ENCODE measurements at regions not wholly inside any gene's neighbourhood (a gene's known extent, or its start where the extent isn't known, plus 50 kb on each side); places are given as distances from the start of the nearest gene placed in this dataset.

- FAIRE-seq (no peak), DNase-seq (ENCODE audit: insufficient read length, low spot score) (no peak)
- TF ChIP-seq POLR2A (IDR thresholded peaks at IDR 0.05; ENCODE audit: low read depth, low read length), result no peak
- no peak for TF ChIP-seq POU2F2 (IDR thresholded peaks at IDR 0.05; ENCODE audit: low read depth, low read length)
- no peak for TF ChIP-seq PAX5 (IDR thresholded peaks at IDR 0.05; ENCODE audit: insufficient read depth, low read length, severe bottlenecking)
- no peak for TF ChIP-seq TAF1 (IDR thresholded peaks at IDR 0.05; ENCODE audit: low read depth, low read length)
- TF ChIP-seq SPI1 (IDR thresholded peaks at IDR 0.05; ENCODE audit: low read depth, low read length), result no peak
- no peak for TF ChIP-seq POLR2AphosphoS5 (IDR thresholded peaks at IDR 0.05; ENCODE audit: low read depth, low read length)
Measured at GRCh38 chr6:26300828-26301227, 64.2 kb upstream of the BTN3A2 start.

- DNase-seq (ENCODE audit: insufficient read length, low spot score) (no peak), FAIRE-seq (no peak)
- TF ChIP-seq POLR2A (IDR thresholded peaks at IDR 0.05; ENCODE audit: low read depth, low read length), result no peak
- TF ChIP-seq PAX5 (IDR thresholded peaks at IDR 0.05; ENCODE audit: insufficient read depth, low read length, severe bottlenecking), result no peak
- TF ChIP-seq POLR2AphosphoS5 (IDR thresholded peaks at IDR 0.05; ENCODE audit: low read depth, low read length), result no peak
Measured at GRCh38 chr6:26301638-26302037, 63.4 kb upstream of the BTN3A2 start.

DNA sequence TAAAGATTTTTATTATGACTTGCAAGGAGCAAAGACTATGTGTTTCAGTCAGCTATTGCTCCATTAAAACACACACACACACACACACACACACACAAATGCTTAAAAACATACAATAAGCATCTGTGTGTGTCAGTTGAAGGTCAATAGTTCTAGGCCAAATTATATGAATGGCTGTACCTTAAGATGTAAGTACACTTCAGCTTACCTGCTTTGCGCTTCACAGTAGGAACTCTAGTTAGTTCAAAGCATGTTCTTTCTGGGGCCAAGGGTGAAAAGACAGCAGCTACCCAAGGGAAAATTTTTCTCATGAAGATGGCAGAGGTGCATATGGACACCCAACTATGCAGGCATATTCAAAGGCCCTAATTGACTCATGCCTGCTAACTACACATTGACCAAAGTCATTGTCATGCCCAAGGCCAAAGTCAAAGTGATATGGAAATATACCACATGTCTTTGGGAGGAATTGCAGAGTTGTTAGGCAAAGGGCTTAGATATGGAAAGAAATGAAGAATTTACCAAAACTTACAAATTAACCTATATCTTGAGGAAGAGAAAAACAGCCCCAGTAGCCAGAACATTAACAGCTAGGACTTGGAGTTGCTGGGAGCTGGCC lies 61.9 kb upstream of the BTN3A2 start:
- TF ChIP-seq PAX5 (IDR thresholded peaks at IDR 0.05; ENCODE audit: insufficient read depth, low read length, severe bottlenecking) (no peak), POLR2A (IDR thresholded peaks at IDR 0.05; ENCODE audit: low read depth, low read length) (no peak), POLR2AphosphoS5 (IDR thresholded peaks at IDR 0.05; ENCODE audit: low read depth, low read length) (no peak), POU2F2 (IDR thresholded peaks at IDR 0.05; ENCODE audit: low read depth, low read length) (no peak), SPI1 (IDR thresholded peaks at IDR 0.05; ENCODE audit: low read depth, low read length) (no peak), TAF1 (IDR thresholded peaks at IDR 0.05; ENCODE audit: low read depth, low read length) (no peak)
- no peak for DNase-seq (ENCODE audit: insufficient read length, low spot score)
- no peak for FAIRE-seq

GRCh38 chr6:26304213-26304796 lies 60.7 kb upstream of the BTN3A2 start:
- DNase-seq (ENCODE audit: insufficient read length, low spot score), result no peak
- no peak for TF ChIP-seq TAF1 (IDR thresholded peaks at IDR 0.05; ENCODE audit: low read depth, low read length)
- no peak for TF ChIP-seq SPI1 (IDR thresholded peaks at IDR 0.05; ENCODE audit: low read depth, low read length)
- TF ChIP-seq POU2F2 (IDR thresholded peaks at IDR 0.05; ENCODE audit: low read depth, low read length), result no peak
- no peak for TF ChIP-seq POLR2A (IDR thresholded peaks at IDR 0.05; ENCODE audit: low read depth, low read length)
- TF ChIP-seq POLR2AphosphoS5 (IDR thresholded peaks at IDR 0.05; ENCODE audit: low read depth, low read length), result no peak
- TF ChIP-seq PAX5 (IDR thresholded peaks at IDR 0.05; ENCODE audit: insufficient read depth, low read length, severe bottlenecking), result no peak
- no peak for FAIRE-seq

DNA sequence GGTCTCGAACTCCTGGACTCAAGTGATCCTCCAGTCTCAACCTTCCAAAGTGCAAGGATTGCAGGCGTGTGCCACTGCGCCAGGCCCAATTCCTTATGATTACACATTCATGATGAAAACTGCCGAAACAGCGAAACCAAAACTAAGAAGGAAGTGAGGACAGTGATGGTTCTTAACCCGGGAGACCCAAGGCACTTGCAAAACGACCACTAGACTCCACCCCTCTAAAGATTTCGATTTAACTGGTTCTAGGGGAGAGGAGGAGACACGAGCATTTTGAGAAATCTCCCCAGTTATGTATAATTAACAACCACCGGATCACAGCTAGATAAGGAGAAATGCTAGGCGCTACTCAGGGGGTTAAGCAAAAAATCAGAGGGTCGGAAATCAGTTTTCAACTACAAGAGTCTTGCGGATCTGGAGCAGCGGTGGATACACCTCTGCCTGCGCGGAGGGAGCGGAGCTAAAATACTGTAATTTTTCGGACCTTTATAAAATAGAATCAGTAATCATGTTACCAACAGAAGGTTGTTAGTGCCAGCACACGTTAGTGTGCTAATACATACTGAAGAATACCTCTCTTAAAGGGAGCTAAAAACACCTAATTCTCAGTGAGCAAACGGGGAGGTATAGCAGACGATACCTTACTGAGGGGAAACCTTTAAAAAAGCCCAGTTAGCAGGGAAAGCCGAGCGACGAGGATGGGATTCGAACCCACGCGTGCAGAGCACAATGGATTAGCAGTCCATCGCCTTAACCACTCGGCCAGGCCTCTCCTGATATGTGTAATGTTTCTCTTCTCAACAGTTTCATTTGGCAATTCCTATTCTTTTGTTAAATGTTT lies 60.0 kb upstream of the BTN3A2 start:
- FAIRE-seq (peak; percentile 51), DNase-seq (ENCODE audit: insufficient read length, low spot score) (no peak)
- TF ChIP-seq POLR2A (IDR thresholded peaks at IDR 0.05; ENCODE audit: low read depth, low read length) (no peak), SPI1 (IDR thresholded peaks at IDR 0.05; ENCODE audit: low read depth, low read length) (peak; percentile 39; the same call in 1 of the 2 replicates)

GRCh38 chr6:26305641-26305969 lies 59.4 kb upstream of the BTN3A2 start:
- FAIRE-seq, result no peak
- TF ChIP-seq POLR2AphosphoS5 (IDR thresholded peaks at IDR 0.05; ENCODE audit: low read depth, low read length) (no peak), POLR2A (IDR thresholded peaks at IDR 0.05; ENCODE audit: low read depth, low read length) (no peak), SPI1 (IDR thresholded peaks at IDR 0.05; ENCODE audit: low read depth, low read length) (no peak), POU2F2 (IDR thresholded peaks at IDR 0.05; ENCODE audit: low read depth, low read length) (no peak), TAF1 (IDR thresholded peaks at IDR 0.05; ENCODE audit: low read depth, low read length) (no peak), PAX5 (IDR thresholded peaks at IDR 0.05; ENCODE audit: insufficient read depth, low read length, severe bottlenecking) (no peak)
- no peak for DNase-seq (ENCODE audit: insufficient read length, low spot score)

DNA sequence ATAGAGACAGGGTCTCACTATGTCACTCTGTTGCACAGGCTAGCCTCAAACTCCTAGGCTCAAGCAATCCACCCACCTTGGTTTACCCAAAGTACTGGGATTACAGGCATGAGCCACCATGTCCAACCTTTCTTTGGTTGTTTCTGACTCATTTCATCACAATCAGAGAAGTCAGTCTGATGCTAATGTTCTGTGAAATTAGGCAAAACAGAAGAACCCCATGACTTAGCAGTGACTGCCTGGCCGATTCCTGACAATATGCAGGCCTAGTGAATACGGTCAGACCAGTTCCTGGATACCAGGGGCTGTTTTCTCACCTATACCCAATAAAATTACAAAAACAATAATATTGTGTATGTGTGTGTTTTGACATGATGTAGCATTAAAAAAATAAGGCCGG lies 58.8 kb upstream of the BTN3A2 start:
- FAIRE-seq (peak; percentile 20), DNase-seq (ENCODE audit: insufficient read length, low spot score) (no peak)
- TF ChIP-seq POU2F2 (IDR thresholded peaks at IDR 0.05; ENCODE audit: low read depth, low read length) (no peak), POLR2AphosphoS5 (IDR thresholded peaks at IDR 0.05; ENCODE audit: low read depth, low read length) (no peak), SPI1 (IDR thresholded peaks at IDR 0.05; ENCODE audit: low read depth, low read length) (no peak), PAX5 (IDR thresholded peaks at IDR 0.05; ENCODE audit: insufficient read depth, low read length, severe bottlenecking) (no peak), TAF1 (IDR thresholded peaks at IDR 0.05; ENCODE audit: low read depth, low read length) (no peak), POLR2A (IDR thresholded peaks at IDR 0.05; ENCODE audit: low read depth, low read length) (no peak)

DNA sequence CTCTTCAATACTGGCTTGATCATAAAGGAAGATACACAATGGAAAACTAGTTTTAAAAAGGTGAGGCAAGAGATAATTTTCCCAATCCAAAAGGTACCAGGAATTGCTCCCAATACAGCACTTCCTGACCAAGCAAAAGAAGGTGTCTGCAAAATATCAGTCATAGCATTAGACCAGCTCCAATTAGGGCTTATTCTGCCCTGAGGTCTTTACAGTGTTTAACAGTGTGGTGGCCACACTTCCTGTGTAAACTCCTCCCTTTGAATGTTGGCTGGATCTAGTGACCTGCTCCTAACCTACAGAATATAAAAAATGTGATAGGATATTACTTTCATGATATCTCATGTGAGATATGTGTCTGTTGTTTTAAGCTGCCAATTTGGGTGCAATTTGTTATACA lies 57.1 kb upstream of the BTN3A2 start:
- TF ChIP-seq SPI1 (IDR thresholded peaks at IDR 0.05; ENCODE audit: low read depth, low read length), result no peak
- no peak for TF ChIP-seq POU2F2 (IDR thresholded peaks at IDR 0.05; ENCODE audit: low read depth, low read length)
- no peak for TF ChIP-seq PAX5 (IDR thresholded peaks at IDR 0.05; ENCODE audit: insufficient read depth, low read length, severe bottlenecking)
- TF ChIP-seq POLR2AphosphoS5 (IDR thresholded peaks at IDR 0.05; ENCODE audit: low read depth, low read length), result no peak
- no peak for TF ChIP-seq POLR2A (IDR thresholded peaks at IDR 0.05; ENCODE audit: low read depth, low read length)
- TF ChIP-seq TAF1 (IDR thresholded peaks at IDR 0.05; ENCODE audit: low read depth, low read length), result no peak
- FAIRE-seq, result no peak
- DNase-seq (ENCODE audit: insufficient read length, low spot score), result no peak

DNA sequence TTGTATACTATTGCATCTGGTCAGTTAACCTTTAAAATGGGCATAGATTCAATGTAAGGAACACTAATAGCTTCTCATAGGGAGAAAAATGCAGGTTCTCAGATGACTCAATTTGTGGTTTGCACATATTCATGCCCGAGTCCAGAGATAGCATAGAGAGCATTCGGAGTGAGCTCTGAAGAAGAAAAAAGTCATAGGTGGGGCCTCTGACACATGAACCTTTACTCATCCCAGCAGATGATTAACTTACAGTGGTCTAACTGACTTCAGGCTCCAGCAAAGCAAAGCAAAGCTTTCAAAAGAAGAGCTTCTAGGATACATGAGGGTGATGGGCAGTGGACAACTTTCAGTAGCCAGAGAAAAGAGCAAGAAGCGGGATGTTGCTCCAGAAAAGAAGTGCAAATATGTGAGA lies 55.3 kb upstream of the BTN3A2 start:
- FAIRE-seq (no peak), DNase-seq (ENCODE audit: insufficient read length, low spot score) (no peak)
- TF ChIP-seq SPI1 (IDR thresholded peaks at IDR 0.05; ENCODE audit: low read depth, low read length) (no peak), PAX5 (IDR thresholded peaks at IDR 0.05; ENCODE audit: insufficient read depth, low read length, severe bottlenecking) (no peak), POLR2A (IDR thresholded peaks at IDR 0.05; ENCODE audit: low read depth, low read length) (no peak), TAF1 (IDR thresholded peaks at IDR 0.05; ENCODE audit: low read depth, low read length) (no peak), POLR2AphosphoS5 (IDR thresholded peaks at IDR 0.05; ENCODE audit: low read depth, low read length) (no peak), POU2F2 (IDR thresholded peaks at IDR 0.05; ENCODE audit: low read depth, low read length) (no peak)

Measured in GM12891 (cell line).